Stimulated activated memory B cell treated with anti-CD40 and anti-IgM and Interleukin-4, amounts not matched to agents 10 μg/mL and 1 μg/mL and 100 μg/mL, for 72 hours (primary cell): ENCODE measurements at regions not wholly inside any gene's neighbourhood (a gene's known extent, or its start where the extent isn't known, plus 50 kb on each side); places are given as distances from the start of the nearest gene placed in this dataset.

Experiments used
- ATAC-seq: fragments of 150-1000 bp; cut with Tn5 transposase; 2 replicates; pipeline ENCODE4 v1.10.0; 2021
- H3K27ac Mint-ChIP-seq: one replicate; pipeline ENCODE4 v1.8.0; 2022; ENCODE audit warnings: mild to moderate bottlenecking, mixed read lengths
- H3K27me3 Mint-ChIP-seq: one replicate; pipeline ENCODE4 v1.8.0; 2022; ENCODE audit warnings: mixed read lengths
- H3K36me3 Mint-ChIP-seq: one replicate; pipeline ENCODE4 v1.8.0; 2022; ENCODE audit warnings: mixed read lengths
- H3K4me1 Mint-ChIP-seq: one replicate; pipeline ENCODE4 v1.8.0; 2022; ENCODE audit warnings: mixed read lengths
- H3K4me3 Mint-ChIP-seq: one replicate; pipeline ENCODE4 v1.8.0; 2022; ENCODE audit warnings: mild to moderate bottlenecking, moderate library complexity, mixed read lengths
- H3K9me3 Mint-ChIP-seq: one replicate; pipeline ENCODE4 v1.8.0; 2022; ENCODE audit warnings: mixed read lengths

DNA sequence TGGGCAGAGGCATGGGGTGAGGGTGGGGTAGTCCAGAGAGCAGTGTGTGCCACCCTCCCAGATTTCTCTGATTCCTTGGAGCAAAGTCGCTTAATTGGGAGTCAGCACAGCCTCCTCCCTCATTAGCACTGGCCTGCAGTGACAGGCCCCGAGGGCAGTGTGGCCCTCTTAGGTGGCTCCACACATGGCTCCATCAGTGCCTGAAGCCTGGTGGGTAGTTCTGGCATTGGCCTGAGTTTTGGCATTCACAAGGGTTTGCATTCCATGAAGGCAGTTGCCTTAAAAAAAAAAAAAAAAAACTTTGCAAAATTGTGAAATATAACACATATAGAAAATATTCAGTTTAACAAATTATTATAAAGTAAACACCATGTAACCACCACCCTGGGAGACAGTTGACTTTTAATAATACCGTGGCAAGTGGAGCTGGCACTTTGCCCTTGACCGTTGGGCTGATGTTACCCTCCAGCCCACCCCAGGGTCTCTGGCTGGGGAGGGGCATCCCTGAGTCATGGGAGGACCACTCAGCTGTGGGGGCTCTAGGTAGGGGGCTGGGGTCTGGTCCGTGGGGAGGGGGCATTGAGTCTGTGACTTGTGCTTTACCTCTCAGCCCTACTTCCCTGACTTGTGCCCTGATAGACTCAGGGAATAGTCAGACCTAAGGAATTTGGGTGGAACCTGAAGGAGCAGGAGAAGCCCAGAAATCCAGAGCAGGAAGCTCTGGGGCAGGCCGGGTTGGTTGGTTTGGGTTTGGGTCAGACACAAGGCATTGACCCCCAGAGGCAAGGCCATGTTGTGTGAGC, 51.3 kb upstream of the PITX1 start:
- Mint-ChIP-seq H3K4me1 (no peaks in the 10 kb centered on the region), H3K27ac (no peak overlapping the region), H3K9me3 (peaks cover 3% of the 10 kb centered on the region), H3K4me3 (no peak overlapping the region), H3K27me3 (peaks cover 48% of the 10 kb centered on the region), H3K36me3 (peaks cover 5% of the 10 kb centered on the region)
- peak; percentile 20 for ATAC-seq
